ENCODE measurements at regions not wholly inside any gene's neighbourhood (a gene's known extent, or its start where the extent isn't known, plus 50 kb on each side); places are given as distances from the start of the nearest gene placed in this dataset.

DNA sequence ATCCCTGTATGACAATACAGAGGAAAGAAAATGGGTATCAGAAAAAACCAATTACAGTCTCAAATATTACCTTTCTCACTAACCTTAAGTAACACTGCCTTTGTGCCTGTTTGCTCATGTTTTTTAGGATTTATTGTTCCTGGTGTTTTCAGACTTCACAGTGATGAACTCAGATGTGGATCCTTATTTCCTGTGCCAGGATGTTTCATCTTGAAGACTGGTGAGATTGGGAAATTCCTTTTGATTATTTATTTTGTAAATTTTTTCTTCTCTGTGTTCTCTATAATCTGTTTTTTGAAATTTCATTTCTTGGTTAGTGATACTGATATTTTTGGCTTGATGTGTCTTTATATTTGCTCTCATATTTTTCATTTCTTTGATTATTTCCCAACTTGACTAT is 142.4 kb upstream of the GRIN3A start:
- no peak for TF ChIP-seq EZH2 (IDR thresholded peaks at IDR 0.05)
- TF ChIP-seq POLR2AphosphoS5 (IDR thresholded peaks at IDR 0.05; ENCODE audit: borderline replicate concordance, low read depth, low read length): no peak
- no peak for TF ChIP-seq FOXP2 (optimal IDR thresholded peaks at IDR 0.05; ENCODE audit: control extremely low read depth, extremely low read length, insufficient read depth)

All from SK-N-MC (cell line).